ENCODE measurements at regions not wholly inside any gene's neighbourhood (a gene's known extent, or its start where the extent isn't known, plus 50 kb on each side); places are given as distances from the start of the nearest gene placed in this dataset.

- TF ChIP-seq FOXM1 (IDR thresholded peaks at IDR 0.05; ENCODE audit: borderline replicate concordance) (no peak), SP1 (IDR thresholded peaks at IDR 0.05) (no peak), NFRKB (IDR thresholded peaks at IDR 0.05) (no peak), L3MBTL2 (conservative IDR thresholded peaks at IDR 0.05) (no peak), BHLHE40 (IDR thresholded peaks at IDR 0.05; ENCODE audit: borderline replicate concordance) (no peak), FOXK2 (IDR thresholded peaks at IDR 0.05) (no peak), TARDBP (IDR thresholded peaks at IDR 0.05) (no peak), LEF1 (IDR thresholded peaks at IDR 0.05; ENCODE audit: borderline replicate concordance) (no peak), SUZ12 (IDR thresholded peaks at IDR 0.05) (no peak), FOXA1 (IDR thresholded peaks at IDR 0.05) (no peak), HDGF (IDR thresholded peaks at IDR 0.05; ENCODE audit: borderline replicate concordance) (no peak), CTBP1 (IDR thresholded peaks at IDR 0.05; ENCODE audit: borderline replicate concordance) (no peak), PKNOX1 (IDR thresholded peaks at IDR 0.05) (no peak), ARNT (IDR thresholded peaks at IDR 0.05) (no peak)
Observed at GRCh38 chr10:130994191-130994590, 317.3 kb downstream of the TCERG1L start.

Measured in HEK293T (cell line).